ENCODE measurements at regions not wholly inside any gene's neighbourhood (a gene's known extent, or its start where the extent isn't known, plus 50 kb on each side); places are given as distances from the start of the nearest gene placed in this dataset.

DNA sequence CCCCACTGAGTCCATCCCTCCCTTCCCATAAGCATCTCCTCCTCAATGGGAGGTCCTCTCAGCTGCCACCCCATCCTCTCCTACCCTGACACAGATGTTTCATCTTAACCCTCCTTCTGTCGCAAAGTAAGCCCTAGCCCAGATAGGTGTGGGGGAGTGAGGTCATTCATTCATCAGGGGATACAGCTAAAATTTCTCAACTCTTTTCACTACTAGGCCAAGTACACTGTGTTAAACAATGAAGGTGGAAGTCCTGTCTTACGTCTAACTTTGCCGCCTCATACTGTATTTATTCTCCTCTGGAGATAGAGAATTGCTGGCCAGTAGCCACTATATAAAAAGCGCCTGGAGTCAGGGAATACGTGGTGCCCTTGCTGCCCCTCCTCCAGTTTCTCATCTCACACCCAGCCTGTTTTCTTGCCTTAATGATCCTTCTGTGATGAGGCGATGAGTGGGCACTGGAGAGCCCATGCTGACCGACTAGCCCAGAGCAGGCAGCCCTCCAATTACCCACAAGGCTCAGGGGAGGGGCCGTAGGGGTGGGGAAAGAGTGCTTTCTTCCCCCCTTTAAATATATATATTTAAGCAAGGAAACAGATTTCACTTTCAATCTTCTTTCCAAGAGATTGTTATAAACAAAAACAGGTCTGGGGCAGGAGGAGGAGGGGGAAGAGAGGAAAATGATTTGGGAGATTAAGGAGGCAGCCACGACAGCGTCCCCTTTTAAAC, 149.5 kb downstream of the PJA1 start:
- Mint-ChIP-seq H3K4me3 (no peak overlapping the region), H3K27me3 (peaks cover 5% of the 10 kb centered on the region), H3K27ac (no peak overlapping the region), H3K4me1 (ENCODE audit: low read depth) (no peaks in the 10 kb centered on the region), H3K36me3 (ENCODE audit: low read depth) (no peaks in the 10 kb centered on the region), H3K9me3 (no peaks in the 10 kb centered on the region)
- H3K27me3 ChIP-seq (ENCODE audit: control insufficient read depth in 1 of 2, insufficient read depth in 2 of 2, low read length in 2 of 2): no peaks in the 10 kb centered on the region
- H3K9me3 ChIP-seq (ENCODE audit: control insufficient read depth in 1 of 2, insufficient read depth in 1 of 2, low read length in 2 of 2): no peaks in the 10 kb centered on the region
- H3K4me3 ChIP-seq (ENCODE audit: low read length): no peak overlapping the region
- ChIA-PET POLR2A (no interaction called here), CTCF (no interaction called here)
- intact Hi-C loops (cut with DNase I, micrococcal nuclease): no loop called here
- no peak overlapping the region for H3K27ac ChIP-seq (ENCODE audit: low read depth in 1 of 2, low read length in 2 of 2)
- TF ChIP-seq, protein P1, sequence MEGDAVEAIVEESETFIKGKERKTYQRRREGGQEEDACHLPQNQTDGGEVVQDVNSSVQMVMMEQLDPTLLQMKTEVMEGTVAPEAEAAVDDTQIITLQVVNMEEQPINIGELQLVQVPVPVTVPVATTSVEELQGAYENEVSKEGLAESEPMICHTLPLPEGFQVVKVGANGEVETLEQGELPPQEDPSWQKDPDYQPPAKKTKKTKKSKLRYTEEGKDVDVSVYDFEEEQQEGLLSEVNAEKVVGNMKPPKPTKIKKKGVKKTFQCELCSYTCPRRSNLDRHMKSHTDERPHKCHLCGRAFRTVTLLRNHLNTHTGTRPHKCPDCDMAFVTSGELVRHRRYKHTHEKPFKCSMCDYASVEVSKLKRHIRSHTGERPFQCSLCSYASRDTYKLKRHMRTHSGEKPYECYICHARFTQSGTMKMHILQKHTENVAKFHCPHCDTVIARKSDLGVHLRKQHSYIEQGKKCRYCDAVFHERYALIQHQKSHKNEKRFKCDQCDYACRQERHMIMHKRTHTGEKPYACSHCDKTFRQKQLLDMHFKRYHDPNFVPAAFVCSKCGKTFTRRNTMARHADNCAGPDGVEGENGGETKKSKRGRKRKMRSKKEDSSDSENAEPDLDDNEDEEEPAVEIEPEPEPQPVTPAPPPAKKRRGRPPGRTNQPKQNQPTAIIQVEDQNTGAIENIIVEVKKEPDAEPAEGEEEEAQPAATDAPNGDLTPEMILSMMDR (IDR thresholded peaks at IDR 0.05): no peak
- ATAC-seq (ENCODE audit: poor library complexity) (no peak), DNase-seq (no peak)
- H3K4me1 ChIP-seq (ENCODE audit: insufficient read depth, low read length): no peaks in the 10 kb centered on the region
- H3K36me3 ChIP-seq (ENCODE audit: insufficient read depth, low read length): no peaks in the 10 kb centered on the region

DNA sequence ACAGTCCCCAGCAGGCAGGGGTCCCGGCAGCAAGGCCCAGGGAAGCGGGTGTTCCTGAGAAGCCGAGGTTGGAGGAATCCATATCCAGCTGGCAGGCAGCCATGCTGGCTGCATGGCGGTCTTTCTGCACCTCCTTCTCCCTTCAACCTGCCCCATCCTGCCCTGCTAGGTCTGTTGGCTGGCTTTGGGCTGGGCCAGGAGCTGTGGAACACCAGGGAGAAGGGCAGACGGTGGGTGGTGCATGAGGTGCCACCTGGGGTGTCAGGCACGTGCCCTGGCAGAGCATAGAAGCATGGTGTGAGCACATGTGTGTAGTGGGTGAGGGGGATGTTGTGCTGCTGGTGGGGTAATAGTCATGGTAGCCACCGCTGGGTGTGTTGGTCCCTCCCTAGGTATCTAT, 150.1 kb downstream of the PJA1 start:
- CTCF ChIA-PET: no interaction called here
- H3K9me3 Mint-ChIP-seq: no peaks in the 10 kb centered on the region
- no peak overlapping the region for H3K4me3 ChIP-seq (ENCODE audit: low read length)

GRCh38 chrX:69014200-69014599, 151.1 kb downstream of the PJA1 start:
- CTCF ChIA-PET: no interaction called here
- intact Hi-C loops (cut with DNase I, micrococcal nuclease): no loop called here
- no peaks in the 10 kb centered on the region for H3K27me3 ChIP-seq (ENCODE audit: control insufficient read depth in 1 of 2, insufficient read depth in 2 of 2, low read length in 2 of 2)
- H3K4me1 Mint-ChIP-seq (ENCODE audit: low read depth): no peaks in the 10 kb centered on the region
- no peaks in the 10 kb centered on the region for H3K9me3 ChIP-seq (ENCODE audit: control insufficient read depth in 1 of 2, insufficient read depth in 1 of 2, low read length in 2 of 2)
- H3K27ac ChIP-seq (ENCODE audit: low read depth in 1 of 2, low read length in 2 of 2): no peak overlapping the region
- H3K36me3 ChIP-seq (ENCODE audit: insufficient read depth, low read length): no peaks in the 10 kb centered on the region
- no peak overlapping the region for H3K4me3 Mint-ChIP-seq
- H3K36me3 Mint-ChIP-seq (ENCODE audit: low read depth): no peaks in the 10 kb centered on the region
- TF ChIP-seq, protein P1 (IDR thresholded peaks at IDR 0.05): no peak
- peaks cover 5% of the 10 kb centered on the region for H3K27me3 Mint-ChIP-seq
- H3K4me3 ChIP-seq (ENCODE audit: low read length): no peak overlapping the region
- POLR2A ChIA-PET: no interaction called here
- no peak for ATAC-seq (ENCODE audit: poor library complexity)
- H3K9me3 Mint-ChIP-seq: no peaks in the 10 kb centered on the region
- H3K4me1 ChIP-seq (ENCODE audit: insufficient read depth, low read length): no peaks in the 10 kb centered on the region
- H3K27ac Mint-ChIP-seq: no peak overlapping the region
- no peak for DNase-seq

More for the DNA sequence above, 150.1 kb downstream of the PJA1 start:
- DNase-seq: no peak
- Histone ChIP-seq H3K4me1 (ENCODE audit: insufficient read depth, low read length) (no peaks in the 10 kb centered on the region), H3K27me3 (ENCODE audit: control insufficient read depth in 1 of 2, insufficient read depth in 2 of 2, low read length in 2 of 2) (no peaks in the 10 kb centered on the region), H3K9me3 (ENCODE audit: control insufficient read depth in 1 of 2, insufficient read depth in 1 of 2, low read length in 2 of 2) (no peaks in the 10 kb centered on the region), H3K36me3 (ENCODE audit: insufficient read depth, low read length) (no peaks in the 10 kb centered on the region), H3K27ac (ENCODE audit: low read depth in 1 of 2, low read length in 2 of 2) (no peak overlapping the region)
- no peak for ATAC-seq (ENCODE audit: poor library complexity)
- TF ChIP-seq, protein P1 (IDR thresholded peaks at IDR 0.05): no peak
- Mint-ChIP-seq H3K36me3 (ENCODE audit: low read depth) (no peaks in the 10 kb centered on the region), H3K4me1 (ENCODE audit: low read depth) (no peaks in the 10 kb centered on the region), H3K27me3 (peaks cover 5% of the 10 kb centered on the region), H3K4me3 (no peak overlapping the region), H3K27ac (no peak overlapping the region)
- POLR2A ChIA-PET: no interaction called here
- intact Hi-C loops (cut with DNase I, micrococcal nuclease): no loop called here
